HFFc6 (cell line): ENCODE measurements at regions not wholly inside any gene's neighbourhood (a gene's known extent, or its start where the extent isn't known, plus 50 kb on each side); places are given as distances from the start of the nearest gene placed in this dataset.

Source experiments
- DNase-seq: peaks from one replicate; pipeline ENCODE4 v3.0.0-alpha.2; 2018
- H3K27ac Mint-ChIP-seq: 2 replicates; pipeline ENCODE4 v1.8.0; 2020; ENCODE audit warnings: mild to moderate bottlenecking, mixed read lengths
- H3K27me3 Mint-ChIP-seq: 2 replicates; pipeline ENCODE4 v1.8.0; 2021; ENCODE audit warnings: mild to moderate bottlenecking, moderate library complexity, mixed read lengths; ENCODE audit not compliant: insufficient read depth
- H3K36me3 Mint-ChIP-seq: 2 replicates; pipeline ENCODE4 v1.8.0; 2021; ENCODE audit warnings: low read depth, mixed read lengths
- H3K4me1 Mint-ChIP-seq: 2 replicates; pipeline ENCODE4 v1.8.0; 2020; ENCODE audit warnings: low read depth, mixed read lengths
- H3K4me3 Mint-ChIP-seq: 2 replicates; pipeline ENCODE4 v1.8.0; 2020; ENCODE audit warnings: mild to moderate bottlenecking, moderate library complexity, mixed read lengths
- H3K9me3 Mint-ChIP-seq: 2 replicates; pipeline ENCODE4 v1.8.0; 2020; ENCODE audit warnings: mild to moderate bottlenecking, mixed read lengths
- CTCF ChIP-seq: fragments of 200-600 bp; sonication (generic); IDR thresholded peaks from 2 replicates; pipeline ENCODE4 v1.5.0; 2021; ENCODE audit warnings: antibody characterized with exemption, mild to moderate bottlenecking

DNA sequence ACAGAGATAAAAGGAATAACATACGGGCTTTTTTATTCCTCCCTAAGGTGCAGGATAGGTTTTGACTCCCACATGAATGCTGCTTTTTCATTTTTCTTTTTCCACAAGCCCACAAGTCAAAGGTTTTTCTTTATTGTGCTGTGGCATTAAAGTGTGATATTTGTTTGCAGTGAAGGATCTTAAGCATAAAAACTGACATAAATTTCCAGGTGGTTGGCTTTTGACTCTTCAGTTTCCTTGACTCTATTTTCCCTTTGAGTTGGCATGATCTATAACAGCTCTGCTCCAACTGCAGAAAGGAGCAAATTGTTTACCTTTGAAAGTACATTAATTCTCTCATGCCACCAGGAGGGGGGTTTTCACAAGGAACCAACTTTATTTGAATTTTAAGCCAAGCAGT is 326.2 kb upstream of the FAM98A start:
- Mint-ChIP-seq H3K4me1 (no peaks in the 10 kb centered on the region), H3K4me3 (no peak overlapping the region), H3K36me3 (peaks cover 5% of the 10 kb centered on the region), H3K27me3 (no peaks in the 10 kb centered on the region), H3K9me3 (peaks cover 33% of the 10 kb centered on the region), H3K27ac (no peak overlapping the region)
- no peak for TF ChIP-seq CTCF
- DNase-seq = no peak

GRCh38 chr2:33924586-33925169 is 325.6 kb upstream of the FAM98A start:
- H3K27me3 Mint-ChIP-seq = no peaks in the 10 kb centered on the region
- DNase-seq = no peak
- H3K4me3 Mint-ChIP-seq = no peak overlapping the region
- H3K4me1 Mint-ChIP-seq = no peaks in the 10 kb centered on the region
- peaks cover 29% of the 10 kb centered on the region for H3K9me3 Mint-ChIP-seq
- peaks cover 5% of the 10 kb centered on the region for H3K36me3 Mint-ChIP-seq
- H3K27ac Mint-ChIP-seq = no peak overlapping the region
- no peak for TF ChIP-seq CTCF

- H3K36me3 Mint-ChIP-seq = no peaks in the 10 kb centered on the region
- no peak for TF ChIP-seq CTCF
- DNase-seq = no peak
- H3K27ac Mint-ChIP-seq = no peak overlapping the region
- H3K27me3 Mint-ChIP-seq = no peaks in the 10 kb centered on the region
- no peak overlapping the region for H3K4me3 Mint-ChIP-seq
- H3K4me1 Mint-ChIP-seq = no peaks in the 10 kb centered on the region
- H3K9me3 Mint-ChIP-seq = peaks cover 49% of the 10 kb centered on the region
Measured at GRCh38 chr2:33917252-33917651, 318.2 kb upstream of the FAM98A start.

GRCh38 chr2:33913071-33913616 is 314.0 kb upstream of the FAM98A start:
- no peaks in the 10 kb centered on the region for H3K4me1 Mint-ChIP-seq
- no peaks in the 10 kb centered on the region; the same call in 1 of the 2 replicates for H3K27me3 Mint-ChIP-seq
- H3K27ac Mint-ChIP-seq = no peak overlapping the region
- peaks cover 38% of the 10 kb centered on the region for H3K9me3 Mint-ChIP-seq
- no peak for TF ChIP-seq CTCF
- no peaks in the 10 kb centered on the region for H3K36me3 Mint-ChIP-seq
- DNase-seq = no peak
- no peak overlapping the region for H3K4me3 Mint-ChIP-seq

- no peak overlapping the region for H3K4me3 Mint-ChIP-seq
- no peaks in the 10 kb centered on the region; the same call in 1 of the 2 replicates for H3K27me3 Mint-ChIP-seq
- DNase-seq = no peak
- no peak for TF ChIP-seq CTCF
- no peaks in the 10 kb centered on the region for H3K4me1 Mint-ChIP-seq
- no peak overlapping the region for H3K27ac Mint-ChIP-seq
- H3K9me3 Mint-ChIP-seq = peaks cover 31% of the 10 kb centered on the region
- no peaks in the 10 kb centered on the region for H3K36me3 Mint-ChIP-seq
Measured at GRCh38 chr2:33911327-33911726, 312.2 kb upstream of the FAM98A start.
